Stimulated activated CD8-positive, alpha-beta memory T cell treated with anti-CD3 and anti-CD28 coated beads, Interleukin-4, amount 100 ng/mL, for 24 hours (primary cell): ENCODE measurements at regions not wholly inside any gene's neighbourhood (a gene's known extent, or its start where the extent isn't known, plus 50 kb on each side); places are given as distances from the start of the nearest gene placed in this dataset.
"Not testable (repeated sequence)": the region's sequence is repeated elsewhere in the genome, so short reads cannot be mapped to it uniquely, and the experiment has no call there.

Experiments used
- DNase-seq: peaks from one replicate; pipeline ENCODE4 v3.0.0-alpha.2; 2020; ENCODE audit warnings: low read depth

DNA sequence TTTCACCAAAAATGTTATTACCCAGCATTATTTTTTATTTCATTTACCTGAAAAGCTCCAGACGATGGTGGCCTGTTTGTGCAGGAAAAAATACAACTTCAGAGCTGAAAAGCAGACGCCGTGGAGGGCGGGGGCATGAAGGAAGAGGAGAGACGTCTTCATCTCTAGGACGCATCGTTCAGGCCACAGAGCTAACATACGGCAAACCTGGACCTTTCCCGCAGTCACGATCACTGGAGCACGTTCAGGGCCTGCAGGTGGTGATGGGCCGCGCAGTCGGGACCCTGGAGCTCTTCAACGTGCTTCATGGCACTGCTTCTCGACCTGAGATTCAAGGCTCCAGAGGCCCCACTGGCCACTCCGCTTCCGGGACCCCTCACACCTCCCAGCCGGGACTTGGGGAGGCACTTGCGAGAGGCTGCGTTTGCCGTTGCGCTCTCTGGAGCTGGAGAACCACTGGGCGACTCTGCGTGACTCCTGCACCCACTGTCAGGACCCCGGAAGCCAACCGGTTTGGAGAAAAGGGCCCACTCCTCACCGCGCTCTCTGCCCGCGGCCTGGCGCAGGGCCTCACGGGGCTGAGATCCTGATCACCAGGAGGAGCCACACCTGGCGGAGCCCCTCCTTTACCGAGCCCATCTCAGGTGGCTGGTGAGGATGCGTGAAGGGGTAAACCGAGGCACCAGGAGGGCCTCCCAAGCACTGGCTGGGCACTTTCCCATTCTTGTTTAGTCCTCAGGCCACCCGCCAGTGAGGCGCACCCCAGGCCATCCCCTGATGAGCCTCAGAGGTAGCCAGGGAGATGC lies 164.4 kb upstream of the AFDN start:
- DNase-seq: no peak

DNA sequence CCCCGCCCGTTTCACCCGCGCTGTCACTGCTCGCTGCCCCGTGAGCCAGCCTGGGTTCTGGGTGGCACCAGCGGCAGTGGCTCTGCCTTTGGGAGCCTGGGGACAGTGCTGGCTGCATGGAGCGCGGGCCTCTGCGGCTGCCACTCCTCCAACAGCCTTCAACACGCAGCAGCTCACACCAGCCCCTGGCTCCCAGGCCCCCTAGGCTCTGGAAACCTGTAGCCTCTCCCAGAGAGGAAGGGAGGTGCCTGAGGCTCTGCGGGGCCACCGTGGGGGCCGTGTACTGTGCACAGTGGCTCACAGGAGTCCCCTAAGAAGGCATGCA lies 163.9 kb upstream of the AFDN start:
- no peak for DNase-seq

DNA sequence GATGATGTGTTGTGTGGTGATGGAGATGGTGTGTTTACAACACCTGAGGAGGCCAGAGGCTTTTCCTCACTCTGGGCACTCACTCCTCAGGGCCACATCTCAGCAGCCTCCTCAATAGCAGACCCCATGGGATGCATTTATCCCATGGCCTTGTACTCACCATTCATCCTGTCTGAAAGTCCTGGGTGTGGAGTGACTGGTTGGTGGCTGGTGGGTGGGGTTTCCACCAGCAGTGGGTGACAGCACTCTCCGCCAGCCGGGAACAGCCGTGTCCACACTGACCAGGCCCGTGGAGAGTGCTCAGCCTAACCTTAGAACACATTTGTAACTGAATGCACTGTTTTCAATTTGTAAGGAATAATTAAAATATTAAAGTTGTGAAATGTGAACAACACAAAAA lies 163.4 kb upstream of the AFDN start:
- DNase-seq: no peak

DNA sequence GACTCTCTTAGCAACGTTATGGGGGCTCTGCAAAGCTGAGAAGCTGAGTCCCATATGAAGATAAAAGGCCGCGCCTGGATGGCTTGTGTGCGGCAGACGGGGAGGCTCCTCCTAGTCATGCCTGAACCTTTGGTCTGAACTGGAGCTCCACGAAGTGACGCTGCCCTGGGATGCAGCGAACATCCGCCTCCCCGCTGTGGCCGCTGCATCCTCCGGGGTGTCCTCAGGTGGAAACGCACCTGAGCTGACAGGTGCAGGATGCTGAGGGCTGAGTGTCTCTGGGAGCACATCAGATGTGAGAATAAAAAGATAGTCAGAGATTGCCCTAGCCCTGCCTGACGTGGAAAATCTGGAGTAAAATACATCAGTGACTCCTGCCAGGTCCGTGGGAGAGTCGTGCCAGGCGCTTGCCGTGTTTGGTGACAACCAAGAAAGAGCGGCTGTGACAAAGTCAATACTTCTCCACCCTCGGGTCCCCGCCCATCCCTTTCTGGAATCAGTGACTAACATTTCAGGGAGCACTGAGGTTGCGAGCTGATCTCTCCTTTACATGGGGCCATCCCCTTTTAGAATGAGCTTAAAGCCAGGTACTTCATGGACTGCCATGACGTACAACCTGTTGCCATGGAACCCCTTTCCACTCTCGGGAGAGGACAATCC lies 162.8 kb upstream of the AFDN start:
- no peak for DNase-seq

DNA sequence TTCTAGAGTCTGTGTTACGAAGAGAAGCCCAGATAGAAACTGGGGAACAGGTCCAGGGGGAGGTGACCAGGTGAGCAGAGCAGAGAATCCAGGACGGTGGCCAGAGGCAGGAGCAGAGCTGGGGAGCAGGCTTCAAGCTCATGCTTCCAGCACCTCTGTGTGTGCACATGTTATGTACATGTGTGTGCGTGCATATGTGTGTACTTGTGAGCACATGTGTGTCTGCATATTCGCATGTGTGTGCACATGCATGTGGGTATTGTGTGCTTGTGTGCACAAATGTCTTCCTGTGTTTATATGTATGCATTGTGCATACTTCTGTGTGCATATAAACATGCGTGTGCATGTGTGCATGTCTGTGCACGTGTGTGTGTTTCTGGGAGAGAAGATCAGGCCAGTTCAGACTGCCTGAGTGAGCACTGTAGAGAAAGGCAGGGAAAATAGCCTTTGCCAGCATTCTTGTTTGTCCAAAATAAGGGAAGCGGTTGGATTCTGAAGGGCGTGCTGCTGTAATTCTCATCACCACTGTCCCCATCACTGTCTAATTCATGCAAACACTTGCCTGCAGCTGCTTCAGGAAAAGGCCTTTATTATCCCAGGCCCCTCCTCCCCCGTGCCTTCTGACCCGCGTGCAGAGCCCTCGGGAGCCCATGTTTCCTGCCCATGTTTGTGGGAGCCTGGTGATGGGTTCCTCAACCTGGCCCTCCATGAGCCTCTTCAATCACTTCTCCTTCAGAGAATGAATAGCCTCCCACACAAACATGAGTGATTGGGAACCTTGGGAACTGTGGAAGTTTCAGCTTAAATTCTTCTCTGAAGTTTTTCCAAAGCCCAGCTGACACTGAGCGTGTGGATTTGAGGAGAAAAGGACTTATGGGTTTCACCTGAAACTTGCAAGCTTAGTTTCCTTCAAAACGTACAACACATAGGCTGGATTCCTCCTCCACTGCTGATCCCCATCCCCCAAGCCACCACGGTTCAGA lies 161.7 kb upstream of the AFDN start:
- DNase-seq: no peak

DNA sequence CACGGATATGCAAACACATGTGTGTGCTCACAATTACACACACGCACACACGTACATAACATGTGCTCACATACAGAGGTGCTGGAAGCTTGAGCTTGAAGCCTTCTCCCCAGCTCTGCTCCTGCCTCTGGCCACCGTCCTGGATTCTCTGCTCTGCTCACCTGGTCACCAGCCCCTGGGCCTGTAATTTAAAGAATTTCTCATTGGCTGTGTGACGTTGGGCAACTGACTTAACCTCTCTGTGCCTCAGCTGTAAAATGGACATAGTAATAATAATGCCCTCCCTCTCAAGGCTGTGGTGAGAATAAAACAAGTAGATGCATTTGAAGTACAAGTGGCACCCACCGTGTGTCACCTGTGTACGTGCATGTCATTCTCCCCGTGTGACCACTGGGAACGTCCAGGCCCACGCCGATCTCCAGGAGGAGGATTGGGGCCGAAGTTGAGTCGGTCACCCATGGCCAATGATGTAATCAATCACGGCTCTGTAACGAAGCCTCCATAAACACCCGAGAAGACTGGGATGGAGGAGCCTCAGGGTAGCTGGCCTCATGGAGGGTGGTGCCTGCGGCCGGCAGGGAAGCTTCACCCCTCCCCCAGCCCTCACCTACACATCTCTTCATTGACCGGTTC lies 160.9 kb upstream of the AFDN start:
- no peak for DNase-seq

DNA sequence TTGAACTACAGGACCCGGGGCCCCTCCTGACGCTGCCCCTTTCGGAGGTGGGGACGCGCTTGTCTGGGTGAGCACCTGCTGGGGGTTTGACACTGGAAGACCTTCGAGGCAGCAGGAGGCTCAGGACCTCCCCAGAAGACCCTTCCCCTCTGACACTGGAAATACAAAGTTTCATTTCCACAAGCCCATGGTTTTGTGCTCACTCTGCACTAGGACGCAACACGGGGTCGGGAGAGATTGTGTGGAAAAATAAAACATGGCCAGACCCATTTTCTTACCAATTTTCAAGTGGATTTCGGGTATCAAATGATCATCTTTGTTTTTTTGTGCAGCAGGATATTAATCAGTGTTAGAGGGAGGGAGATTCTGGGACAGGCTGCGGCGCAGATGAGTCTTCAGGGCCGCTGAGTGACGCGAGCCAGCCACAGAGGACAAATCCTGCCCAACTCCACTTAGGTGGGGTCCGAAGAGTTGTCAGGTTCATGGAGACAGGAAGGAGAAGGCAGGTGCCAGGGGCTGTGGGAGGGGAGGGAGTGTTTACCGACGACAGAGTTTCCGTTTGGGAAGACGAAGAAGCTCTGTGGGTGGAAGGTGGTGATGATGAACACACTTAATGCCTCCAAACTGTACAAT lies 160.0 kb upstream of the AFDN start:
- DNase-seq: no peak

DNA sequence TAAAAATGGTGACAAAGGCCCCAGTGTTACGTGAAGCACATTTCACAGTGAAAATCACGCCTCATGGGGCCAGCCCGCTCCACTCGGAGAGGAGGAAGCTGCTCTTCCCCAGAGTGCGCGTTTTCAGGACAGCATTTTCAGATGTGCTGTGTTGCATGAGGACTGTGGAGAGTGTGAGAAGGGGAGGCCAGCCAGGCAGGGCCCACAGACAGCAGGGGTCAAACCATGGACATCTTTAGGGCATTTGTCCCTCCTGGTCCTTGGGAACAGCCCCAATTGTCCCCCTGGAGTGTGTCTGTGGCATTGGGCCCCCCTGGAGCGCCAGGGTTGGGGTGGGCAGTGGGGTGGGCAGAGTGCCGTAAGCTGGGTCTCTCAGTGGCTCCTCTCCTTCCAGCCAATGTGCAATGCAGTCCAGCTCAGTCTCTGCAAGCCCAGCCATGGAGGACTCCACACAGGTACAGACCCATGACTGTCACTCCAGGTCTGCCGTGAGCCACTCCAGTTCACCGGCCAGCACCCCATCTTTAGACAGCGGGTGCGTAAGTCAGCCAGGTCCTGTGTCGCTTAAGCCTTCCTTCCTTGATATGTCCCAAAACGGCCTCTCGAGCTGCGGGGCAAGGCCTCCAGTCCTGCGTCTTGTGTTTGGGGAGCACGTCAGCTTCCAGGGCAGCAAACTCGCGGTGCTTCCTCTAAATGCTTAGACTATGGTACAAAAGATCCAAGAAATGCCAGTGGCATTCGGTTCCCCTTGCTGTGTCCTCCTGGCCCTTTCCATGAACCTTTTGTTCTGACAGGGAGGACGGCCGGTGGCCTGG lies 159.3 kb upstream of the AFDN start:
- DNase-seq: no peak

DNA sequence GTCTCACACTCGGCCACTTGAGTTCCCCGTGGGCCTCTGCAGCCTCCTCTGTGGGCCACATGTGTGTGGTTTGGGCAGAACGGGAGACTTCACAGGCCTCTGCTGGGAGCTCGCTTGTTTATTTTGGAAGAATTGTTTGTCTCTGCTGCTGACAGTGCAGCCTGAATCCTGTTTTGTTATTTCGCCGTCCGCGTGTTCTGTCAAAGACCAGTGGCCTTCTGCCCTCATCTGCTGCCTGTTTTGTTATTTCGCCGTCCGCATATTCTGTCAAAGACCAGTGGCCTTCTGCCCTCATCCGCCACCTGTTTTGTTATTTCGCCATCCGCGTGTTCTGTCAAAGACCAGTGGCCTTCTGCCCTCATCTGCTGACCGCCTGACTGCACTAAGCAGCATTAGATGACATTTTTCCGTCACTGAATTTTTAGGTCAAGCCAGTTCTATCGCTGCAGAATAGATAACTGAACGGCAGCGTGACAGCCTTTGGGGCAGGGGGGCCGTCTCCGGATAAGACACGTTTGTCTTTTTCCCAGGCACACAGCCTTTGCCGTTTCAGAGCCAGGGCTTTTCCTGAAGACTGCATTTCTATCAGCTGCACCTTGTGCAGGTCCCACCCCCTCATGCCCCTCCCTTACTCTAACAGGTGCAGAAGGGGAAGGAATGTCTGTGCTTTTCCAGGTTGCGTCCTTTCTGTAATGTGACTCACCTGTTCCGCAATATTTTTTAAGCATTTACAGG lies 158.5 kb upstream of the AFDN start:
- no peak for DNase-seq

DNA sequence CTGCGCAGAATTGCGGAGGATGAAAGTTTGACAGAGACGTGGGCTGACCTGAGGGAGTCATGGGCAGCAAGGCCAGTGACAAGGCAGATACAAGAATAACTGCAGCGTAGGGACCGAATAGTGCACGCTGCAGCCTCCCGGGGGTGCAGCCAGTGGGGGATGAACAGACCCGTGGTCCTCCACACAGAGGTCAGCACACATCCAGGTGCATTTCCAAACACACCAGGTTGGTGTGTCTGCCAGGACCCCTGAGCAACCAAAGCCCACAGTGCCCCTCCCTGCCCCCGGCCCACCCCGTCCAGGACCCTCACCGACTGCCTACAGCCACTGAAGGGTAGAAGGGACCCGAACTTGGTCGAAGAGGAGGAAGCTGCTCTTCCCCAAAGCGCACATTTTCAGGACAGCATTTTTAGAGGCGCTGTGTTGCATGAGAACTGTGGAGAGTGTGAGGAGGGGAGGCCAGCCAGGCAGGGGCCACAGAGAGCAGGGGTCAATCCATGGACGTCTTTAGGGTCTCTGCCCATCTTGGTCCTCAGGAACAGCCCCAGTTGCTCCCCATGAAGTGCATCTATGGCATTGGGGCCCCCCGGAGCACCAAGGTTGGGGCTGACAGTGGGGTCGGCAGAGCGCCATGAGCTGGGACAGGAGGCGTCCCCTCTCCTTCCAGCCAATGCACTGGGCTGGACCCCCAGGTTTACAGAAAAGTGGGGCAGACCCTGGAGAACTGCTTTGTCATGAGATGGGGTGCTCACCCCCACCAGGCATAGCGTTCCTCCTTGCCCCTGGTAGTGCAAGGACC lies 157.8 kb upstream of the AFDN start:
- no peak for DNase-seq

DNA sequence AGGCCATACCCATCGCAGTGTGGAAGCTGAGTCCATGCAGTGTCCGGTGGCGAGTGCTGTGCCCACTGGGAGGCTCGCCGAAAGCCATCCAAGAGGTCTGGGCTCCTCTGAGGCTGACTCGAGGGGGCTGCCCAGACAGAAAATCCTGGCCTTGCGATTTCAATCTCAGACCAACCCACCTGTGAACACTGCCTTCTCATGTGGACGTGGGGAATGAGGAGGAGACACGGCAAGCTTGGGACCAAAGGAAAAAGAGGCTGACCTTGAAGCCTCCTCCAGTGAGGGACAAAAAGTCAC lies 157.2 kb upstream of the AFDN start:
- DNase-seq: no peak

DNA sequence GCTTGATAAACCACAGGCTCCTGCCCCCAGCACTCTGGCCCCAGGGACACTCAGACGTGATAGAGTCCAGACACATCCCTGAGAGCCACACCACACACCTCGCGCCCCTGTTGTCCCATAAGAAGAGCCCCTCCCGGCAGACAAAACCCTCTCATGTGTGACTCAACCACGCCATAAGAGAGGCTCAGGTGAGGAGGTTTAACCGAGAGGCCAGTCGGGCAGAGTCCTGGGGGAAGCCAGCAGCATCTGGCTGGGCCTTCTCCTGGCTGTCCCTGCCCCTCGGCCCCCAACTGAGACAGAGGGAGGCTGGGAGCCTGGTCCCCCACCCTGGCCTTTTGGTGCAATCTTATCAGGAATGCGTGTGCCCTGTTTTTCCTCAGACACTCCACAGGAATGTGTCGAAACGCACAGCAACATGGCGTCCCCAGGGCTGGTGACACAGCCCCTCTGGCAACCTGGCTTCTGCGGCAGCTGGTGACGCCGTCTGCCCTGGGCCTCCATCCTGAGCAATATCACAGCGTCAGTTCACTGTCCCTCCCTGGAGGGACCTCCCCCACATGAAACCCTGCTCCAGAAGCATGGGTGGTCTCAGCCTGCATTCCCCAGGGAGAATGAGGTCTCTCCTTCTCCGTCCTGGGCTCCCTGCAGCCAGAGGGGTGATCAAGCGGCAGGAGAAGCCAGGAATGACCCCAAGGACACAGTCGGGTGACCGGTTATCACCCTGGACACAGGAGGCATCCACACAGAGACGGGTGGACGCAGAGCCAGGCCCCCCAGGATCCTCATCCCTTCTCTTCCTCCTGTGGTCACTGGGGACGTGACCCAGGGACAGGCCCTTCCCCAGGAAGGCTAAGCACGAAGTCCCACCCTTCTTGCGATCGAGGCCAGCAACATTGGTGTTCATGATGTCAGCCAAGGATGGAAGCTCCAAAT lies 156.6 kb upstream of the AFDN start:
- DNase-seq: no peak

DNA sequence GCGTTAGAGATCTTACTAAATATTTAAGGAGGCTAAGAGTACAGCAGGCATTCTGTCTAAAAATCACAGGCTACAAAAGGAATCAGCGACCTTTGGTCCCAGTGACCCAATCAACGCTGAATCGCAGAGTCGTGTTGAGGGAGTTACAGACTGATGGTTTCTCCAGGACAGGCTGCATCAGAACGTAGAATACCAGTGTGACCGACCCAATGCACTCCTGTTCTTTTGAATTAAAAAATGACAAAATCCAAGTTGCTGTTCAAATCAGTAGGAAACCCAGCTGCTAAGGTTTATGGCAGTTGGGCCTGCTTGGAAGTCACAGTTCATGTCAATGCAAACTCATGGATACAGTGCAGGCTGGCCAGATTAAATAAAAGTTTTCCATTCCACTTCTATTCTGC lies 155.8 kb upstream of the AFDN start:
- no peak for DNase-seq

DNA sequence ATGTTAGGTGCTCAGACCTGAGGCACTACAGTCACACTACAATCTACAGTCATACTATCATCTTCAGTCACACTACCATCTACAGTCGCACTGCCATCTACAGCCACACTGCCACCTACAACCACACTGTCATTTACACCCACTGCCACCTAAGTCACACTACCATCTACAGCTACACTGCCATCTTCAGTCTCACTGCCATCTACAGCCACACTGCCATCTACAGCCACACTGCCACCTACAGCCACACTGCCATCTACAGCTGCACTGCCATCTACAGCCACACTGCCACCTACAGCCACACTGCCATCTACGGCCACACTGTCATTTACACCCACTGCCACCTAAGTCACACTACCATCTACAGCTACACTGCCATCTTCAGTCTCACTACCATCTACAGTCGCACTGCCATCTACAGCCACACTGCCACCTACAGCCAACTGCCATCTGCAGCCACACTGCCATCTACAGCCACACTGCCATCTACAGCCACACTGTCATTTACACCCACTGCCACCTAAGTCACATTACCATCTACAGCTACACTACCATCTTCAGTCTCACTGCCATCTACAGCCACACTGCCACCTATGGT lies 155.2 kb upstream of the AFDN start:
- DNase-seq: not testable (repeated sequence)

DNA sequence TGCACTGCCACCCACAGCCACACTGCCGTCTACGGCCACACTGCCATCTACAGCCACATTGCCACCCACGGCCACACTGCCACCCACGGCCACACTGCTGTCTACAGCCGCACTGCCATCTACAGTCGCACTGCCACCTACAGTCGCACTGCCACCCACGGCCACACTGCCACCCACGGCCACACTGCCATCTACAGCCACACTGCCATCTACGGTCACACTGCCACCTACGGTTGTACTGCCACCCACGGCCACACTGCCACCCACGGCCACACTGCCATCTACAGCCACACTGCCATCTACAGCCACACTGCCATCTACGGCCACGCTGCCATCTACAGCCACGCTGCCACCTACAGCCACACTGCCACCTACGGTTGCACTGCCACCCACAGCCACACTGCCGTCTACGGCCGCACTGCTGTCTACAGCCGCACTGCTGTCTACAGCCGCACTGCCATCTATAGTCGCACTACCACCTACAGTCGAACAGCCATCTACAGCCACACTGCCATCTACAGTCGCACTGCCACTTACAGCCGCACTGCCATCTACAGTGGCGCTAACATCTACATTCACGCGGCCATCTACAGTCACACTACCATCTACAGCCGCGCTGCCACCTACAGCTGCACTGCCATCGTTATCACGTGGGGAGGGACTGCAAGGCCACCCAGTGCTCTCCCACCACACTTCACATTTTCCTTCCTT lies 154.6 kb upstream of the AFDN start:
- DNase-seq: no peak

DNA sequence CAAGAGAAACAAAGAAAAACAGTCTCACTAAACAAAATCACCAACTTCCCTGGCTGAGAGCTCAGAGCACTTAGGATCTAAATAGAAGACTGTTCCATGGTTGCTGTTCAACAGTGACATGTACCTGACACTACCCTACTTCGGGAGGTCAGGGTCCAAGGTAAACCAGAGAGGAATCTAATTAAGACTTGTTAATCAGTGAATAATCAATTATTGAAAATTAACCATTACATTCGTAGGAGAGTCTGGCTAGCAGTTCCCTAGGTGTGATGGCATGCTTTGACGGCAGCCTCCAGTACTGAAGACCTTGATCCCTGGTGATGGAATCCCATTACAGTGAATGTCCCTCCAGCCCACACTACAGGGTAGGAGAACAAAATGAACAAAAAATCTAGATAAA lies 154.0 kb upstream of the AFDN start:
- DNase-seq: no peak

DNA sequence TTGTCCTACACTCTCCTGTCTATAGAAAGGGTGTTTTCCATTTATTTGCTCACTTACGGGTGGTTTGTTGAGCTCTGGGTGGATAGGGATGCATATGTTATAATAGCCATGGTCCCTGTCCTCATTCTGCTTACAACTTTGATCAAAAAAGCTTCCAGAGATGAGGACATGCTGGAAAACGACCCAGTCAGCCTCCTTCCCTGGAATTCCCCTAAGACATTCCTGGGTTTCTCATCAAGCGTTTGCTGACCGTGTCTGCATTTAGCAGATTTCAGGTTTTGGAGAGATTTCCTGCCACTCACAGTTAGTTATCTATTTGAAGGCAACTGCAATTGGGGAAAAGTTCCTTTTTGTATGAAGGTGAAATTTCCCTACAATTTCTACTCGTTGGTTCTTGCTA lies 152.8 kb upstream of the AFDN start:
- no peak for DNase-seq
